ENCODE measurements at regions not wholly inside any gene's neighbourhood (a gene's known extent, or its start where the extent isn't known, plus 50 kb on each side); places are given as distances from the start of the nearest gene placed in this dataset.

- no peaks in the 10 kb centered on the region for H3K4me1 ChIP-seq (ENCODE audit: insufficient read depth, low read length, severe bottlenecking)
- no peaks in the 10 kb centered on the region for H3F3A ChIP-seq (ENCODE audit: insufficient read depth, low read length)
- no peak overlapping the region for H3K9ac ChIP-seq (ENCODE audit: low read length)
- H4K20me1 ChIP-seq (ENCODE audit: insufficient read depth, low read length) = no peaks in the 10 kb centered on the region
- H3K9me2 ChIP-seq (ENCODE audit: low read depth, low read length) = no peaks in the 10 kb centered on the region
- no peak overlapping the region for H3K27ac ChIP-seq (ENCODE audit: low read depth, low read length, poor library complexity, severe bottlenecking)
- no peak overlapping the region for H2AFZ ChIP-seq (ENCODE audit: low read length)
- H3K27me3 ChIP-seq (ENCODE audit: insufficient read depth, low read length) = no peaks in the 10 kb centered on the region; the same call in 1 of the 2 replicates
- no peak for TF ChIP-seq EZH2 (IDR thresholded peaks at IDR 0.05; ENCODE audit: borderline replicate concordance, low read length)
- no peak for TF ChIP-seq CTCF (IDR thresholded peaks at IDR 0.05; ENCODE audit: low read length)
- H3K4me2 ChIP-seq (ENCODE audit: low read length) = no peak overlapping the region
- H3K36me3 ChIP-seq (ENCODE audit: insufficient read depth, low read length) = no peaks in the 10 kb centered on the region
- H3K79me2 ChIP-seq (ENCODE audit: insufficient read depth, low read length) = no peaks in the 10 kb centered on the region
- no peak overlapping the region for H3K4me3 ChIP-seq (ENCODE audit: low read depth, low read length, poor library complexity, severe bottlenecking)
- no peaks in the 10 kb centered on the region for H3K9me3 ChIP-seq (ENCODE audit: low read length)
These were observed 105.6 kb upstream of the TMPRSS2 start for GRCh38 chr21:41613533-41613909.

DNA sequence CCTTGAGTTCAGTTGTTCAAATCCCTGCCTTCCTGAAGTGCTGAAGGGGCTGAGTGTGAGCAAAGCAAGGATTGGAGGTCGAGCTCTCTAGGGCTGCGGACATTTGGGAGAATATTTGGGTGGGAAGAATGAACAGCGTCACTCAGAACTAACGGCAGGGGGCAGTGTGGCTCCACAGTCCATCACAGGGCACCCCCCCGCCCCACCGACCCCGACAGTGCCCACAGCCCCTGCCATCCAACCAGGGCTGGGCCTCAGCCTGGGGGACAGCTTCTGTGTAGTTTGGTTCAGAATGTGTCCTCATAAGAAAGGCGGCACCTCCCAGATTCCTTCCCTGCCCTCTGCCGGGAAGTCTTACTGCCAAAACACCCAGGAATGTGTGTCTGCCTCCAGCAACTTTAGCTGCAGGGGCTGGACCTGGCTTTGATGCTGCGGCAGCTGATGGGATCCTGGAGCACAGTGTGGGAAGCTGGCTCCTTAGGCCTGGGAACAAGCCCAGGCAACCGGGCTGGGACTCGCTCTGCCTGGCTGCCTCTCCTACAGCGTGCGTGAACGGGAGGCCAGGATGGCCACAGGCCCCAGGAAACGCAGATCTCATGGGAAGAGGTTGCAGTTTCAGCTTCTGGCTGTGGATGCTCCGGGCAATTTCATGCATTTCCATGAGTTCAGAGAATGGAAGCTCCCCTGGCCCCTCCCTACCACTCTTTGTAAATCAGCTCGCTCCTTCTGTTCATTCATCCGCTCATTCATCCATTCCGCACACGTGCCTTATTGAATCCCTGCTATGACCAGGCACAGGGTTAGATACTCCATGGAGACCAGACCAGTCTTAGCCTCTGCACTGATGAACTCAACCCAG, 104.9 kb upstream of the TMPRSS2 start:
- H3K4me2 ChIP-seq (ENCODE audit: low read length) = no peak overlapping the region
- H3K27ac ChIP-seq (ENCODE audit: low read depth, low read length, poor library complexity, severe bottlenecking) = no peak overlapping the region
- no peaks in the 10 kb centered on the region for H4K20me1 ChIP-seq (ENCODE audit: insufficient read depth, low read length)
- H3K9me3 ChIP-seq (ENCODE audit: low read length) = no peaks in the 10 kb centered on the region
- H3K36me3 ChIP-seq (ENCODE audit: insufficient read depth, low read length) = no peaks in the 10 kb centered on the region
- no peaks in the 10 kb centered on the region for H3K79me2 ChIP-seq (ENCODE audit: insufficient read depth, low read length)
- H3K9ac ChIP-seq (ENCODE audit: low read length) = no peak overlapping the region
- no peak overlapping the region for H2AFZ ChIP-seq (ENCODE audit: low read length)
- H3K9me2 ChIP-seq (ENCODE audit: low read depth, low read length) = no peaks in the 10 kb centered on the region
- no peak overlapping the region for H3K4me3 ChIP-seq (ENCODE audit: low read depth, low read length, poor library complexity, severe bottlenecking)
- no peaks in the 10 kb centered on the region; the same call in 1 of the 2 replicates for H3K27me3 ChIP-seq (ENCODE audit: insufficient read depth, low read length)
- no peaks in the 10 kb centered on the region for H3K4me1 ChIP-seq (ENCODE audit: insufficient read depth, low read length, severe bottlenecking)
- H3F3A ChIP-seq (ENCODE audit: insufficient read depth, low read length) = no peaks in the 10 kb centered on the region
- TF ChIP-seq EZH2 (IDR thresholded peaks at IDR 0.05; ENCODE audit: borderline replicate concordance, low read length) = no peak
- peak; percentile 70 for TF ChIP-seq CTCF (IDR thresholded peaks at IDR 0.05; ENCODE audit: low read length)

DNA sequence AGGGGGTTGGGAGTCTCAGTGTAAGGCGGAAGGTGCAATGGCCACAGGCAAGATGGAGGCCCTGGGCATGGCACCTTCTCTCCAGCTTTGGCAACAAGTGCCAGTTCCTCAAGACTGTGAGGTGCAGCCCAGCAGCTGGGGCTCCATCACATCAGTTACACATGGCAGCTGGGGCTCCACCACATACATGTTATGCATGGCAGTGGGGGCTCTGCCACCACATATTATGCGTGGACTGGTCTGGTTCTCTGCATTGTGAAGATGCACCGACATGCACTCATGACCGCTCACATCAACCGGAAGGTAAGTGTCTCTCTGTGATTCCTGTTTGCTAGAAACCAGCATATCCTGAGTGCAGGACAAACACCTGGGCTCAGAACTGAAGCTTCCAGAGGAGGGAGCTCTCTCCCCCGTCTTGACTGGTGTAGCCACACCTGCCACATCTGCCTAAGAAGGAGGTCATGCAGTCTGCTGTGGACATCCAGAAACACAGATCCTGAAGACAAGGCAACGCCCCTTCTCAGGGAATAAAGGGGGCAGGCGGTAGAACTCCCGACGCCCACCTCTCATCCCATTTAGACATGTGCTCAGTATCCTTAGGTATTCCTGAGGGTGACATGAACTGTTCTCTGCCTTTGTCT, 104.1 kb upstream of the TMPRSS2 start:
- H4K20me1 ChIP-seq (ENCODE audit: insufficient read depth, low read length) = no peaks in the 10 kb centered on the region
- H3K36me3 ChIP-seq (ENCODE audit: insufficient read depth, low read length) = no peaks in the 10 kb centered on the region
- no peaks in the 10 kb centered on the region for H3K27me3 ChIP-seq (ENCODE audit: insufficient read depth, low read length)
- no peak overlapping the region for H3K4me2 ChIP-seq (ENCODE audit: low read length)
- H3K9me2 ChIP-seq (ENCODE audit: low read depth, low read length) = no peaks in the 10 kb centered on the region
- TF ChIP-seq EZH2 (IDR thresholded peaks at IDR 0.05; ENCODE audit: borderline replicate concordance, low read length) (no peak), CTCF (IDR thresholded peaks at IDR 0.05; ENCODE audit: low read length) (no peak; the same call in 1 of the 2 replicates)
- H3K9me3 ChIP-seq (ENCODE audit: low read length) = no peaks in the 10 kb centered on the region
- no peaks in the 10 kb centered on the region for H3K79me2 ChIP-seq (ENCODE audit: insufficient read depth, low read length)
- no peak overlapping the region for H2AFZ ChIP-seq (ENCODE audit: low read length)
- H3F3A ChIP-seq (ENCODE audit: insufficient read depth, low read length) = no peaks in the 10 kb centered on the region
- no peaks in the 10 kb centered on the region for H3K4me1 ChIP-seq (ENCODE audit: insufficient read depth, low read length, severe bottlenecking)
- no peak overlapping the region for H3K4me3 ChIP-seq (ENCODE audit: low read depth, low read length, poor library complexity, severe bottlenecking)
- H3K27ac ChIP-seq (ENCODE audit: low read depth, low read length, poor library complexity, severe bottlenecking) = no peak overlapping the region
- no peak overlapping the region for H3K9ac ChIP-seq (ENCODE audit: low read length)

Data from OCI-LY1 (cell line).